Neural progenitor cell (in vitro differentiated cells): ENCODE measurements at regions not wholly inside any gene's neighbourhood (a gene's known extent, or its start where the extent isn't known, plus 50 kb on each side); places are given as distances from the start of the nearest gene placed in this dataset.
"Not testable (repeated sequence)": the region's sequence is repeated elsewhere in the genome, so short reads cannot be mapped to it uniquely, and the experiment has no call there.

Experiments
- DNase-seq: peaks from one replicate; pipeline ENCODE4 v3.0.0-alpha.2; 2016; ENCODE audit warnings: low spot score
- H2AFZ ChIP-seq: fragments of 200-600 bp; sonication (generic); replicated peaks from 2 replicates; pipeline ENCODE4 v1.6.1; 2016; ENCODE audit warnings: antibody characterized with exemption
- H3F3A ChIP-seq: fragments of 200-600 bp; sonication (generic); 2 replicates; pipeline ENCODE4 v1.6.1; 2016; ENCODE audit warnings: antibody characterized with exemption, low read depth
- H3K27ac ChIP-seq: fragments of 200-600 bp; sonication (generic); 2 replicates; pipeline ENCODE4 v1.5.1; 2016; ENCODE audit warnings: mild to moderate bottlenecking
- H3K27me3 ChIP-seq: fragments of 200-600 bp; sonication (generic); 2 replicates; pipeline ENCODE4 v1.6.1; 2016; ENCODE audit warnings: mild to moderate bottlenecking, moderate library complexity
- H3K36me3 ChIP-seq: fragments of 200-600 bp; sonication (generic); 2 replicates; pipeline ENCODE4 v1.5.1; 2016
- H3K4me1 ChIP-seq: fragments of 200-600 bp; sonication (generic); 2 replicates; pipeline ENCODE4 v1.6.1; 2016; ENCODE audit warnings: mixed run types
- H3K4me2 ChIP-seq: fragments of 200-600 bp; sonication (generic); 2 replicates; pipeline ENCODE4 v1.6.1; 2016
- H3K4me3 ChIP-seq: fragments of 200-600 bp; sonication (generic); 2 replicates; pipeline ENCODE4 v1.5.1; 2016
- H3K79me2 ChIP-seq: fragments of 200-600 bp; sonication (generic); 2 replicates; pipeline ENCODE4 v1.6.1; 2016; ENCODE audit warnings: low read depth
- H3K9ac ChIP-seq: fragments of 200-600 bp; sonication (generic); 2 replicates; pipeline ENCODE4 v1.6.1; 2016
- H3K9me3 ChIP-seq: fragments of 200-600 bp; sonication (generic); 2 replicates; pipeline ENCODE4 v1.5.1; 2016; ENCODE audit warnings: low read depth
- H4K20me1 ChIP-seq: fragments of 200-600 bp; sonication (generic); 2 replicates; pipeline ENCODE4 v1.6.1; 2016; ENCODE audit warnings: low read depth
- H3K27ac Mint-ChIP-seq: 3 replicates; pipeline ENCODE4 v1.8.0; 2021; ENCODE audit warnings: mixed read lengths
- H3K27me3 Mint-ChIP-seq: 2 replicates; pipeline ENCODE4 v1.8.0; 2022; ENCODE audit warnings: low read depth, mild to moderate bottlenecking, inconsistent platforms, moderate library complexity, mixed read lengths; ENCODE audit not compliant: insufficient read depth
- H3K36me3 Mint-ChIP-seq: 3 replicates; pipeline ENCODE4 v1.8.0; 2021; ENCODE audit warnings: mixed read lengths
- H3K4me1 Mint-ChIP-seq: 3 replicates; pipeline ENCODE4 v1.8.0; 2021; ENCODE audit warnings: mixed read lengths
- H3K4me3 Mint-ChIP-seq: 3 replicates; pipeline ENCODE4 v1.8.0; 2021; ENCODE audit warnings: mild to moderate bottlenecking, moderate library complexity, mixed read lengths
- H3K9me3 Mint-ChIP-seq: 3 replicates; pipeline ENCODE4 v1.8.0; 2020; ENCODE audit warnings: mixed read lengths
- EZH2 ChIP-seq: fragments of 200-600 bp; sonication (generic); IDR thresholded peaks from 2 replicates; pipeline ENCODE4 v1.6.1; 2017; ENCODE audit warnings: antibody characterized with exemption, mild to moderate bottlenecking, moderate library complexity
- EZH2phosphoT487 ChIP-seq: fragments of 200-600 bp; sonication (generic); IDR thresholded peaks from 2 replicates; pipeline ENCODE4 v1.6.1; 2017; ENCODE audit warnings: antibody characterized with exemption
- TF ChIP-seq, protein P1 (sequence below): fragments of 200-600 bp; sonication (generic); IDR thresholded peaks from 2 replicates; pipeline ENCODE4 v1.5.1; 2017; ENCODE audit warnings: antibody characterized with exemption, mild to moderate bottlenecking

DNA sequence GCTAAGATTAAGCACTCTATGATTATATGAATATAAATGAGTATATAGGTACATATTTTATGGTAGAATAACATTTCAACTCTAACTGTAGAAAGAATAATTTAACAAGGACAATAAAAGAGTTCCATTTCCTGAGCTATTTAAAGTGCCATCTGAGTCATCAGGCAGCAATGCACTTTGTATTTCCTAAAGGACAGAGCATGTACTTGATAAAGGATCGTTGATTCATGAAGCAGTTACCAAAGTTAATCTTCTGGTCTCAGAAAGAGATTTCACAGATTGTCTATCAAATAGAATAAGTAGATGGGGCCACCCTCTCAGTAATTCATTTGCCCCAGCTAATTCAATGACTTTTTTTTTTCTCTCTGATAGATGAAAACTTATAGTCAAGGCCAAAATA is 747.8 kb downstream of the CDH18 start:
- no peak overlapping the region for H3K9ac ChIP-seq
- H3K79me2 ChIP-seq = no peaks in the 10 kb centered on the region
- Mint-ChIP-seq H3K4me3 (no peak overlapping the region), H3K9me3 (no peaks in the 10 kb centered on the region), H3K36me3 (no peaks in the 10 kb centered on the region), H3K27ac (no peak overlapping the region), H3K4me1 (peaks cover 14% of the 10 kb centered on the region), H3K27me3 (no peaks in the 10 kb centered on the region)
- no peak overlapping the region for H3K27ac ChIP-seq
- no peaks in the 10 kb centered on the region for H3F3A ChIP-seq
- no peaks in the 10 kb centered on the region for H3K36me3 ChIP-seq
- H3K9me3 ChIP-seq = no peaks in the 10 kb centered on the region
- TF ChIP-seq EZH2 = no peak
- TF ChIP-seq EZH2phosphoT487 = no peak
- TF ChIP-seq, protein P1, sequence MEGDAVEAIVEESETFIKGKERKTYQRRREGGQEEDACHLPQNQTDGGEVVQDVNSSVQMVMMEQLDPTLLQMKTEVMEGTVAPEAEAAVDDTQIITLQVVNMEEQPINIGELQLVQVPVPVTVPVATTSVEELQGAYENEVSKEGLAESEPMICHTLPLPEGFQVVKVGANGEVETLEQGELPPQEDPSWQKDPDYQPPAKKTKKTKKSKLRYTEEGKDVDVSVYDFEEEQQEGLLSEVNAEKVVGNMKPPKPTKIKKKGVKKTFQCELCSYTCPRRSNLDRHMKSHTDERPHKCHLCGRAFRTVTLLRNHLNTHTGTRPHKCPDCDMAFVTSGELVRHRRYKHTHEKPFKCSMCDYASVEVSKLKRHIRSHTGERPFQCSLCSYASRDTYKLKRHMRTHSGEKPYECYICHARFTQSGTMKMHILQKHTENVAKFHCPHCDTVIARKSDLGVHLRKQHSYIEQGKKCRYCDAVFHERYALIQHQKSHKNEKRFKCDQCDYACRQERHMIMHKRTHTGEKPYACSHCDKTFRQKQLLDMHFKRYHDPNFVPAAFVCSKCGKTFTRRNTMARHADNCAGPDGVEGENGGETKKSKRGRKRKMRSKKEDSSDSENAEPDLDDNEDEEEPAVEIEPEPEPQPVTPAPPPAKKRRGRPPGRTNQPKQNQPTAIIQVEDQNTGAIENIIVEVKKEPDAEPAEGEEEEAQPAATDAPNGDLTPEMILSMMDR = no peak
- H3K4me3 ChIP-seq = no peak overlapping the region
- H2AFZ ChIP-seq = no peak overlapping the region
- no peaks in the 10 kb centered on the region for H3K4me1 ChIP-seq
- DNase-seq = no peak
- H3K27me3 ChIP-seq = no peaks in the 10 kb centered on the region
- H3K4me2 ChIP-seq = no peak overlapping the region
- no peaks in the 10 kb centered on the region for H4K20me1 ChIP-seq

DNA sequence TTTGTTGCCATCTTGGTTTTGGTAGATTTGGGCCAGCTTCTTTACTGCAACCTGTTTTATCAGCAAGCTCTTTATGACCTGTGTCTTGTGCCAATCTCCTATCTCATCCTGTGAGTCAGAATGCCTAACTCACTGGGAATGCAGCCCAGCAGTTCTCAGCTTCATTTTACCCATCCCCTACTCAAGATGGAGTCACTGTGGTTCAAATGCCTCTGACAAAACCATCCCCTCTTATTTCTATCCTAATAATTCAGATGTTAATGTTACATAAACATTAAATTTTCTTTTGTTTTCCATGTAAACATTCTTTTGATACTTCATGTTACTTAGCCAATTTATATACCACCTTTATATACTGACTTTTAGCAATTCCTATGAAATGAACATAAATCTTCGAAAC is 746.3 kb downstream of the CDH18 start:
- Histone ChIP-seq H3K27ac (no peak overlapping the region), H4K20me1 (no peaks in the 10 kb centered on the region), H3K4me3 (no peak overlapping the region), H3K4me2 (no peak overlapping the region), H2AFZ (no peak overlapping the region), H3K9ac (no peak overlapping the region), H3K79me2 (no peaks in the 10 kb centered on the region), H3K4me1 (no peaks in the 10 kb centered on the region), H3K9me3 (peaks cover 6% of the 10 kb centered on the region), H3K27me3 (no peaks in the 10 kb centered on the region), H3F3A (no peaks in the 10 kb centered on the region), H3K36me3 (no peaks in the 10 kb centered on the region)
- DNase-seq = no peak
- TF ChIP-seq, protein P1 = no peak
- no peak for TF ChIP-seq EZH2phosphoT487
- TF ChIP-seq EZH2 = no peak
- Mint-ChIP-seq H3K9me3 (peaks cover 2% of the 10 kb centered on the region), H3K4me3 (no peak overlapping the region), H3K4me1 (peaks cover 10% of the 10 kb centered on the region), H3K27me3 (no peaks in the 10 kb centered on the region), H3K27ac (no peak overlapping the region), H3K36me3 (no peaks in the 10 kb centered on the region)

DNA sequence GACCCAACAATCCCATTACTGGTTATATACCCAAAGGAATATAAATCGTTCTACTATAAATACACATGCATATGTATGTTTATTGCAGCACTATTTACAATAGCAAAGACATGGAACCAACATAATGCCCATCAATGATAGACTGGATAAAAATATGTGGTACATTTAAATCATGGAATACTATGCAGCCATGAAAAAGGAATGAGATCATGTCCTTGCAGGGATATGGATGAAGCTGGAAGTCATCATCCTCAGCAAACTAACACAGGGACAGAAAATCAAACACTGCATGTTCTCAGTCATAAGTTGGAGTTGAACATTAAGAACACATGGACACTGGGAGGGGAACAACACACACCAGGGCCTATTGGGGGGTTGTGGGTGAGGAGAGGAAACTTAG is 741.8 kb downstream of the CDH18 start:
- not testable (repeated sequence) for H3K9ac ChIP-seq, H3K27ac ChIP-seq, H4K20me1 ChIP-seq, H3K9me3 Mint-ChIP-seq, H3K27me3 ChIP-seq, H3K9me3 ChIP-seq, H3F3A ChIP-seq, H3K27ac Mint-ChIP-seq, H3K4me1 ChIP-seq, H3K4me1 Mint-ChIP-seq, H3K36me3 ChIP-seq, H3K36me3 Mint-ChIP-seq, H3K4me2 ChIP-seq, H2AFZ ChIP-seq, H3K79me2 ChIP-seq, DNase-seq, H3K4me3 ChIP-seq, H3K4me3 Mint-ChIP-seq, H3K27me3 Mint-ChIP-seq

DNA sequence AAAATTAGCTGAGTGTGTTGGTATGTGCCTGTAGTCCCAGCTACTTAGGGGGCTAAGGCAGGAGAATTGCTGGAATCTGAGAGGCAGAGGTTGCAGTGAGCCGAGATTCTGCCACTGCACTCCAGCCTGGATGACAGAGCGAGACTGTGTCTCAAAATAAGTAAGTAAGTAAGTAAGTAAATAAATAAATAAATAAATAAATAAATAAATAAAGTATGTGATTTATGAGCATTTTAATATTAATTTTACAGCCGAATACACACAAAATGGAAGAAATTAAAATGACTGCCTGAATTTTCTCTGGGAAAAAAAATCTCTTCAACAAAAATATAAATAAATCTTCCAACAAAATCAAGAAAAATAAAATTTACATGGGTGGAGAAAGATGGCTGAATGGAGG is 740.7 kb downstream of the CDH18 start:
- H3K36me3 Mint-ChIP-seq = no peaks in the 10 kb centered on the region
- Histone ChIP-seq H3K27ac (no peak overlapping the region), H3K4me3 (no peak overlapping the region), H3K36me3 (no peaks in the 10 kb centered on the region), H3K4me2 (no peak overlapping the region), H3K27me3 (no peaks in the 10 kb centered on the region), H3K9ac (no peak overlapping the region), H3K9me3 (peaks cover 6% of the 10 kb centered on the region), H3F3A (no peaks in the 10 kb centered on the region), H3K79me2 (no peaks in the 10 kb centered on the region), H4K20me1 (no peaks in the 10 kb centered on the region), H2AFZ (peak overlapping the region; percentile 17), H3K4me1 (no peaks in the 10 kb centered on the region)
- H3K9me3 Mint-ChIP-seq = peaks cover 2% of the 10 kb centered on the region
- no peaks in the 10 kb centered on the region for H3K4me1 Mint-ChIP-seq
- H3K27ac Mint-ChIP-seq = no peak overlapping the region
- H3K4me3 Mint-ChIP-seq = no peak overlapping the region
- no peak for DNase-seq
- peaks cover 2% of the 10 kb centered on the region for H3K27me3 Mint-ChIP-seq
- TF ChIP-seq EZH2phosphoT487 = no peak
- TF ChIP-seq EZH2 = no peak
- TF ChIP-seq, protein P1 = no peak
